Uterus (tissue), 3 donors: ENCODE measurements at regions not wholly inside any gene's neighbourhood (a gene's known extent, or its start where the extent isn't known, plus 50 kb on each side); places are given as distances from the start of the nearest gene placed in this dataset.

Experiments
- DNase-seq, 2 donors: peaks; one replicate each; pipeline ENCODE4 v3.0.0-alpha.2; 2019 to 2020
- H3K27ac ChIP-seq, 2 donors: fragments of 200-600 bp; sonication (generic); 1 replicate in 1 of 2; 2 replicates in 1 of 2; pipeline ENCODE4 v1.5.1; 2016 to 2018
- H3K27me3 ChIP-seq, 2 donors: fragments of 200-600 bp; sonication (generic); one replicate each; pipeline ENCODE4 v1.5.1; 2018 to 2019; ENCODE audit warnings: control low read depth in 1 of 2
- H3K36me3 ChIP-seq, 2 donors: fragments of 200-600 bp; sonication (generic); one replicate each; pipeline ENCODE4 v1.5.1; 2019; ENCODE audit warnings: control low read depth in 1 of 2
- H3K4me1 ChIP-seq, 2 donors: fragments of 200-600 bp; sonication (generic); one replicate each; pipeline ENCODE4 v1.5.1; 2018 to 2019; ENCODE audit warnings: control low read depth in 1 of 2
- H3K4me3 ChIP-seq, 2 donors: fragments of 200-600 bp; sonication (generic); 1 replicate in 1 of 2; 2 replicates in 1 of 2; pipeline ENCODE4 v1.5.1; 2018 to 2019; ENCODE audit warnings: mild to moderate bottlenecking in 1 of 2
- H3K9me3 ChIP-seq, 2 donors: fragments of 200-600 bp; sonication (generic); one replicate each; pipeline ENCODE4 v1.5.1; 2019; ENCODE audit warnings: control low read depth in 1 of 2
- POLR2A ChIP-seq, 2 donors: fragments of 450-650 bp; IDR thresholded peaks; one replicate each; pipeline ENCODE4 v1.6.1; 2016; ENCODE audit warnings: antibody characterized with exemption in 2 of 2, mild to moderate bottlenecking in 1 of 2, moderate library complexity in 1 of 2
- intact Hi-C: fragments of 100-400 bp; cut with DNase I; formaldehyde crosslinking; loops from one replicate; pipeline ENCODE4 v1.15.1; 2023; ENCODE audit warnings: low total_unique reads
- TF ChIP-seq, protein P1 (sequence below), 4 experiments: fragments of 200-600 bp in 2 of 4; fragments of 450-650 bp in 2 of 4; sonication (generic) in 2 of 4; IDR thresholded peaks; one replicate each; pipeline ENCODE4 v1.5.1; 2016 to 2019; ENCODE audit warnings: antibody characterized with exemption in 4 of 4, mild to moderate bottlenecking in 2 of 4, moderate library complexity in 1 of 4
- donor health status: DM: yes; HTN: yes; CAD: no.

DNA sequence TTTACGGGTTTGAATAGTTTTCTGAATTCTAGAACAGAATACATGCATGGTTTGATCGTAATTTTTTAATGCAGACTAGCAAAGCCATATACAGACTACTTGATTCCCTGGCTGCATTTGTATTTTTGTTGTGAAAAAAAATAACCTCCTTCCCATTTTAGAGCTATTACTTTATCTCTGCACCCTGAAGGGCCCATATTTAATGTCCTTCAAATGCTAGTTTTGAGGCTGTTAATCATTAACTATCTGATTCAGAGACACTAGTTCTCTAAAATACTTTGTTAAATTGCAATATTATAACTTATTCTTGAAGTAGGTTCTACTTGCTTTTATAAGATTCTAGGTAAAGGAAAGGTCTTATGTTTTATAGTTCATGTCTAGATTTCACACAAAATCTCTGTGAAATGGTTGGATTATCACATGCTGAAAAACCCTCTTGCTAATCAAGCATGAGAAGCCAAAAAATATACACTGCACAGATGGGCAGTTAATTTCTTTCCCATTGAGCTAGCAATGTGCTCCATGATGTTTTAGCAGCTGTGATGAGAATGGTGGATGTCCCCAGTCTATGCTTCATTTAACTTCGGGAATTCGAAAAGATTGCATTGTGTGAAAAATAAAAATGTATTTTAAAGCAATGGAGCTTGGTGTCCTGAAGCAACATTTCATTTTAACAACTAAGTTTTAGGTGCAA lies 634.0 kb upstream of the BCHE start:
- Histone ChIP-seq H3K4me3 (no peak overlapping the region), H3K4me1 (no peaks in the 10 kb centered on the region), H3K9me3 (no peaks in the 10 kb centered on the region), H3K27me3 (peaks cover 0 to 3% of the 10 kb centered on the region in 2 donors), H3K36me3 (no peaks in the 10 kb centered on the region), H3K27ac (no peak overlapping the region)
- no peak for DNase-seq
- intact Hi-C loops = no loop called here
- no peak for TF ChIP-seq POLR2A (IDR thresholded peaks at IDR 0.05)
- TF ChIP-seq, protein P1, sequence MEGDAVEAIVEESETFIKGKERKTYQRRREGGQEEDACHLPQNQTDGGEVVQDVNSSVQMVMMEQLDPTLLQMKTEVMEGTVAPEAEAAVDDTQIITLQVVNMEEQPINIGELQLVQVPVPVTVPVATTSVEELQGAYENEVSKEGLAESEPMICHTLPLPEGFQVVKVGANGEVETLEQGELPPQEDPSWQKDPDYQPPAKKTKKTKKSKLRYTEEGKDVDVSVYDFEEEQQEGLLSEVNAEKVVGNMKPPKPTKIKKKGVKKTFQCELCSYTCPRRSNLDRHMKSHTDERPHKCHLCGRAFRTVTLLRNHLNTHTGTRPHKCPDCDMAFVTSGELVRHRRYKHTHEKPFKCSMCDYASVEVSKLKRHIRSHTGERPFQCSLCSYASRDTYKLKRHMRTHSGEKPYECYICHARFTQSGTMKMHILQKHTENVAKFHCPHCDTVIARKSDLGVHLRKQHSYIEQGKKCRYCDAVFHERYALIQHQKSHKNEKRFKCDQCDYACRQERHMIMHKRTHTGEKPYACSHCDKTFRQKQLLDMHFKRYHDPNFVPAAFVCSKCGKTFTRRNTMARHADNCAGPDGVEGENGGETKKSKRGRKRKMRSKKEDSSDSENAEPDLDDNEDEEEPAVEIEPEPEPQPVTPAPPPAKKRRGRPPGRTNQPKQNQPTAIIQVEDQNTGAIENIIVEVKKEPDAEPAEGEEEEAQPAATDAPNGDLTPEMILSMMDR (IDR thresholded peaks at IDR 0.05) = no peak

DNA sequence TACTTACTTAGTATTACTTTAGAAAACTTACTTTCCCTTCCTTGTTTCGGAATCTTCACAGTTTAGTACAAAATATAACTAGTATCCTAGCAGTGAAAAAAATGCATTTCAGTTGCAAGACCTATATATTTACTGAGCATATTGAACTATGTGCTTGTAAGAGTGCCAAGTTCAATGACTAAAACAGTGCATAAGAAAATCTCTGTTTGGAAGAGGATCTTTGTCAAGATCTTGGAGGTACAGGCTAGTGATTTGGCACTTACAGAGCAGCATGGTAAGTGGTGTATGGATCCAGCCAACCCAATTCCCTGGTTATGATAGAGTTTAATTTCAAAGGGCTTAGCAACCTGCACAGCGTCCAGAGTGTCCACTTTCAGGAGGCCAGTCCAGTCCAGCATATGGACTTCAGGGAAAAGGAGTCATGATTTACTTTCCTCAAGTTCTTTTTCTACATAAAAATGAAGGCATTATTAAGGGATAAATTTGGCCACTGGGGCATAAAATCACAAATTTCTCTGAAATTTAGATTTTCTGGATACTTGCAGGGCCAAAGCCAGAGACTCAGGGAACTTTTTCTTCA lies 625.8 kb upstream of the BCHE start:
- TF ChIP-seq POLR2A (IDR thresholded peaks at IDR 0.05) = no peak
- TF ChIP-seq, protein P1 (IDR thresholded peaks at IDR 0.05) = no peak
- no peaks in the 10 kb centered on the region for H3K9me3 ChIP-seq
- H3K4me3 ChIP-seq = no peak overlapping the region
- no peak overlapping the region for H3K27ac ChIP-seq
- DNase-seq = no peak
- no peaks in the 10 kb centered on the region for H3K27me3 ChIP-seq
- no peaks in the 10 kb centered on the region for H3K36me3 ChIP-seq
- no peaks in the 10 kb centered on the region for H3K4me1 ChIP-seq
- intact Hi-C loops = no loop called here

DNA sequence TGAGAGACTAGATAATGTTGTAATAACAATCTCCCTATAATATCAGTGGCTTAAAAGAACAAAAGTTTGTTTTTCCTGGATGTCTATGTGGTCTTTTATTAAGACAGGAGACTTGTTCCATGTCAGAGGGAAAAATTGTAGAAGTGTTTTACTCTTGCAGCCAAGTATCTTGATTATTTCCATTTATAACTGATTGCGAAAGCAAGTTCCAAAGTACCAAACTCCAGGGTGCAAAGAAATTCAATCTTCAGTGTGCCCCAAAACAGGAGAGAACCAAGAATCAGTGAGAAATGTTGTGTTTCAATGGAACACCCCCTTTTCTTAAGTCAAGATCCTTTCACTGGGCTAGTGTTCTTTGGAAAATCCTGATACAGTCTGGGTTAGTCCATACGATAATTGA lies 624.4 kb upstream of the BCHE start:
- Histone ChIP-seq H3K27ac (no peak overlapping the region), H3K4me1 (no peaks in the 10 kb centered on the region), H3K27me3 (no peaks in the 10 kb centered on the region), H3K4me3 (no peak overlapping the region), H3K36me3 (no peaks in the 10 kb centered on the region), H3K9me3 (no peaks in the 10 kb centered on the region)
- no peak for TF ChIP-seq POLR2A (IDR thresholded peaks at IDR 0.05)
- TF ChIP-seq, protein P1 (IDR thresholded peaks at IDR 0.05) = no peak
- no peak for DNase-seq
- intact Hi-C loops = no loop called here

DNA sequence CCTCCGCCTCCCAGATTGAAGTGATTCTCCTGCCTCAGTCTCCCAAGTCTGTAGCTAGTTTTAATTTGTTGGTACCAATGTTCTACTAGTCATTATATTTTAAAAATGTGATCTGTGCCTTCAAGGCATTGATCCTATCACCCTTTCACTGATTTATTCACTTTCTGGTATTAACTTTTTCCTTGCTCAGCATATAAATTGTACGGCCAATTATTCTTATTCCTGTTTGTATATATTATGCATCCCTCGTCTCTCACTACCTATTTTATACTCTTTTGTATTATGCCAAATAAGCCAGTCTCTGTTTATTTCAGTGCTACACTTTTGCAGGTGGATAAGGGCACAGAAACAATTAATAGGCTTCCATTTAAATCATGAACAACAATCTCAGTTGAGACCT lies 620.2 kb upstream of the BCHE start:
- H3K36me3 ChIP-seq = no peaks in the 10 kb centered on the region
- H3K27ac ChIP-seq = no peak overlapping the region
- no peaks in the 10 kb centered on the region for H3K27me3 ChIP-seq
- DNase-seq = no peak
- no peaks in the 10 kb centered on the region for H3K9me3 ChIP-seq
- no peaks in the 10 kb centered on the region for H3K4me1 ChIP-seq
- intact Hi-C loops = no loop called here
- TF ChIP-seq, protein P1 (IDR thresholded peaks at IDR 0.05) = no peak
- TF ChIP-seq POLR2A (IDR thresholded peaks at IDR 0.05) = no peak
- H3K4me3 ChIP-seq = no peak overlapping the region

DNA sequence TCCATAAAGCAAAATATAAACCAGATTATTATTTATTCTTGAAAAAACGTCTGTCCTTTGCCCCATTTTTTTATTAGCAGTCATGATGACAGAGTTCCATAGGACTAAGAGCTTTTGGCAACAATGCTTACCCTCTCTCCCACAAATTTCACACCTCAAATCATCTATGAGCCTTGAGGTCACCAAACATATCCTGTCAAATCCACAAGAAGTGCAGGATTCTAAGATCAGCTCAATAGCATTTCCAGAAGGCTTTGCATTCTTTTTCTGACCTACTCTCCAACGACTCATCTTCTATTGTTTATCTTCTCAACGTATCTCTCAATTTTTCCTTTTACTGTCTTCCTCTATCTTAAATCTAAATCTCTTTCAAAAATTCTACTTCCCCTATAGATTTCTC lies 619.1 kb upstream of the BCHE start:
- H3K36me3 ChIP-seq = no peaks in the 10 kb centered on the region
- no peaks in the 10 kb centered on the region for H3K27me3 ChIP-seq
- no peak for DNase-seq
- TF ChIP-seq POLR2A (IDR thresholded peaks at IDR 0.05) = no peak
- TF ChIP-seq, protein P1 (IDR thresholded peaks at IDR 0.05) = no peak
- intact Hi-C loops = no loop called here
- no peaks in the 10 kb centered on the region for H3K4me1 ChIP-seq
- H3K9me3 ChIP-seq = no peaks in the 10 kb centered on the region
- no peak overlapping the region for H3K27ac ChIP-seq
- no peak overlapping the region for H3K4me3 ChIP-seq
